ENCODE measurements at regions not wholly inside any gene's neighbourhood (a gene's known extent, or its start where the extent isn't known, plus 50 kb on each side); places are given as distances from the start of the nearest gene placed in this dataset.

- ATAC-seq = peak; percentile 51
- DNase-seq (ENCODE audit: low spot score) = no peak
These were observed 620.3 kb upstream of the AGTR1 start for GRCh38 chr3:148077318-148077923.

DNA sequence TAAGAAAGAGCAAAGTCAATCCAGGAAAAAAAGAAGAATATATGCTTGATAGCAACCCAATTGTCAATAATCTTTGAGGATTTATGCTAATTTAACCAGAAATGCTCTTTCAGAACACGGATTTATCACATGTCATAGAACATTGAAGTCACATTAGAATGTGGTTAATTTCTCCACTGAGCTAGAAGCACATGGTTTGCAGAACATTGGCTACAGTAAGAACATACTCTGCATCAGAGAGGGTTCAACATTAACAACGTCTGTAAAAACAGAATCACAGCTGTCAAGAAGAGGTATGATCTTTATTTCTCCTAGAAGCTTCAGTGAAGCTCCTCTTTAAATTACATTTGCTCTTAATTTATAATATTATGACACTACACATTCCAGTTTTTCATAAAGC lies 619.7 kb upstream of the AGTR1 start:
- DNase-seq (ENCODE audit: low spot score) (no peak), ATAC-seq (no peak)

DNA sequence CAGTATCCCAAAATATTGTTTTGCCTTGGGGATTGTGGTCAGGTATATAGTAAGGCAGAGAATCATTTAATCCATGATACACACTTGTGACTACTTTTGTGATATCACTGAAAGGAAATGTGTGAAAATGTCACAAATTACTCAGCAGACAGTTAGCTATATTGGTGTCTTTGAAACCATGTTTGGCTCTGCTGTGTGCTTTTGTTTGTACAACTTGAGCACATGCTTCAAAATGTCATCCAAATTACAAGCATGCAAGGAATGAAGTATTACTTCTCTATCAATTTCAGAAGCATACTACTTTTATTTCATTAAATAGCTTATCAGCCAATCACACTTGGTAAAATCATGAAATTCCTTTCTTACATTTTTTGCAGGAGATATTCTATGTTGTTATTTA lies 619.0 kb upstream of the AGTR1 start:
- ATAC-seq = no peak
- no peak for DNase-seq (ENCODE audit: low spot score)

- DNase-seq (ENCODE audit: low spot score) = no peak
- no peak for ATAC-seq
These were observed 618.3 kb upstream of the AGTR1 start for GRCh38 chr3:148079370-148079769.

DNA sequence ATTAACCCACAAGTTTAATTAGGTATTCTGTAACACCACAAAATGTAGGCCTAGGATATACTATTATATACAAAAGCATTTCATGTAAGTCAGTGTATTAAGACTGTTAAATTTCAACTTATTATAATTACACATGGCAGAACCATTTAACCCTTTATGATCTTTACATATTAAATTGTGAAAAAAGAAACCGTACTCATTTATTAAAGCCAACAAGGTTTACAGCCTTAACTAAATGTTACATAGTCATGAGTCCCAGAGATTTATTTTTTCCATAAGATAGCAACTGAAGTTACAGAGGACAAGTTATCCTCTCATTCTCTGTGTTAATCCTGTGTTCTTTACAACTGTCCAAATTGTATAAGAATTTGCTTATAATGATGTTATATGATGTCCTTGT lies 615.8 kb upstream of the AGTR1 start:
- no peak for ATAC-seq

DNA sequence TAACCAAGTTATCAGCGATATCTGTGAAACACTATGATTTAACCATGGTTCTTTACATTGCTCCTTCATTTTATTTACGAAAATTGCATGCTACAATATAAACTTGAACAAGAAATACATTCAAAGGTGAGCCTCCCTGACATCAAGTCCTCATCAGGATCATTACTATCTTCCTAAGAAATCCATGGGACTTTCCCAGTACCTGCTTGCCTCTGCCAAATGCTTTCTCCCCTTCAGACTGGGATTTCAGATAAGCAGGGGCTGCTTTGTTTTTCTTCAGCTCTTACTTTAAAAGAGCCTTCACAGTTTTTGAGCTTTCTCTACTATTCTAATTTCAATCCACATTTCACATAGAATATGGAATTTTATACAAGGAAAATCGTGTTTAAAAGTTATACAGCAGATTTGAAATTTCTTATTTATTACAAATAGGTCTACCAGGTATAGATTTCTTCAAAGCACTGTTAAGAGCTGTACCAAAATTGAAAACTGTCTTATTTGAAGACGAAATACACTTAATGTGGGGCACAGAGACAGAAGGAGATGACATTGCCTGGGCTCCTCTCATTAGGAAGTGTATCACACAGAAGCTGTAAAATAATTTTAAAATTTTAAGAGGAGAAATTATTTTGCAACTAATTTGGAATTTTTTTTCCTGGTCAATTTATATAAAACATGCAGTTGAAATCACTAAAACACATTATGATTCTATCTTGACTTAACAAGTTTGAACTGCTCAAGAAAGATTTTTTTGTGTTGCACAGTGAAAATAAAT lies 615.0 kb upstream of the AGTR1 start:
- no peak for ATAC-seq
- DNase-seq (ENCODE audit: low spot score) = no peak

More for the DNA sequence above, 615.8 kb upstream of the AGTR1 start:
- DNase-seq (ENCODE audit: low spot score) = no peak

DNA sequence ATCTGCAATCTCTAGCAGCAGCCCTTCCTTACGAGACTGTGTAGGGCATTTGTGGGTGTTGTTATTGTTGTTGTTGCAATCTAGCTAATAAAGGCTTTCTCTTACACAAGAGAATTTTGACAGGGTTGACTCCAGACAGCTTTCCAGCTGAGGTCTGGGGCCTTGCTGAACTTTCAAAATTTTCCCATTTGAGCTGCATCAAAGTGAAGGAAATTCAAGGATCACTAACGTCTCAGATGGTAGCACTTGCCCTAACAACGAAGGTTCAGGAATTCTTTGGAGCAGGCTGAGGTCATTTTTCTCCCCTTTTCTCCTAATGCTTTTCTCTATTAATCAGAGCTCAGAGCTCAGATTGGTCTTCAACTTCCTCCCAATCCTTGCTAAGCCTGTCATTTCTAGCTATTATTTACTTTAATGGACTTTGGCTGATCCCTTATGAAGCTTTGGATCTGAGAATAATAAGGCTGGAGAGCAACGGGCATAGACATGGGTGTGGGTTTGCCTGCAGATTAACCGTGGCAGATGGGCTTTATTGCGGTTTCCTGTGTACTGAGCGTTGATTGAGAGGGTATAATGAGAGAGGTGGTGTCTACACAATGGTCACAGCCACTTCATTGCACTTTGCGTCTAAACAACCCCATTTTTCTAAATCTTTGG lies 614.0 kb upstream of the AGTR1 start:
- ATAC-seq = no peak
- DNase-seq (ENCODE audit: low spot score) = no peak

DNA sequence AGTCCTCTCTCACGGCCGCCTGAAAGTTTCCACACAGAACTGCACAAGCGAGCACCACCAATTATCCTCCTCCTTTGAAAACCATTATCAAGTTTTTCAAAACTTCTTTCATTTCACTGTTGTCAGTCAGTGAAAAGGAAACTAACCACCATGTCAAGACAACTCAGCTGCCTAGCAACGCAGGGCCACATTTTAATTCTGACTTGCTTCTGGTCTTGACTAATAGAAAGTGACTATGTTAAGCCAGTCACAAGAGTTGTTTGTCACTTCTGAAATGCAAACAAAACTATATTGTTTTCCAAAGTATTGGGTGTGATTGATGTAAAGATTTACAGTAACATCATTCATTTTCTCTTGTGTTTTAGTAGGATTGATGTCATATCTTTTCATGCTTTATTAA lies 612.8 kb upstream of the AGTR1 start:
- ATAC-seq = no peak

DNA sequence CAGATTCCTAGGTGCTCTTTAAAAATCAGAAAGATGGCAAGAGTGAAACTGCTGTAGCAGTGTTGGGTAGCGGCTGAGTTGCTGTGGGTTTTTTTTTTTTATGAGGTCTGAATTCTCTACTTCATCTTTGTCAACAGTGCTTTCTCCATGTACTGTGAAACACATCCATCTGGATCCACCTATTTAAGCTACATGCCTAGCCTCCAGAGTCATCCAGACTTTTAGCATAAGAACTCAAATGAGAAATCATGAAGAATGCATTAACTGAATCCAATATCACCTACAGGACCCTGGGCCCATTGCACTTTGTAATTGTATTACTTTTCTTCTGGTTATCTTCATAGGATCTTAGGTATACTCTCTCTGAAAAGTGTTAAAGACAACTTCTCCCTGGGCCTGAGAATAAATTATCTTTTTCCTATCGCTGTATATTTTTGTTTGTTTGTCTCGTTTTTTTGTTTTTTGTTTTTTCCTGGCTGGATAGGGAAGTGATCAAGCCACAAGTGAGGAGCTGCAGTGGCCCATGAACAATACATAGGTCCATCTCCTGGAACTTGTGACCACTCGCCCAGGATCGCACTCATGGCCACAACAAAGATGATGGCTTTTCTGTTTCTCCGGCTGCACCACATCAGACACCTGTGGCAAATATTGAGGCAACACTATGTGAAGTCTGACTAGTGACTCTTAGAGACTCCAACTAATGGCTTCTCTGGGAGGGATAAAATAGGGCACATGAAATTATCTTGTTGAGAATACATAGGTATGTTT lies 609.9 kb upstream of the AGTR1 start:
- no peak for ATAC-seq
- DNase-seq (ENCODE audit: low spot score) = no peak

More for the DNA sequence above, 612.8 kb upstream of the AGTR1 start:
- DNase-seq (ENCODE audit: low spot score) = no peak

DNA sequence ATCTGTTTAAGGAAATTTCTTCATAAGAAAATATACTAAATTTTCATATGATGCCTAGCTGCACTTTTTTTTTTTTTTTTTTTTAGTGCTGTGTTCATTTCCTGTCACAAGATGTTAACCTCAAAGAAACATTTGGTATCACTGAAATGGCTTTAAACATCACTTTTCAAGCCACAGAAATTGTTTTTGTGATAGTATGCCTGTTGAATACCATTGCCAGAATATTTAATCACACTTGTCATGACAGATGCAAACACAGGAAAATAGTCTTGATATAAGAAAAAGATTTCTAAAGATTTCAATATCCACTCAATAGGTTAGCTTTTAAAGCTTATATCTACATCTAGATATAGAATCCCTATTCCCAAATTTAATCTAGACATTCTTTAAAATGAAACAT lies 608.5 kb upstream of the AGTR1 start:
- ATAC-seq = no peak
- DNase-seq (ENCODE audit: low spot score) = no peak

- no peak for ATAC-seq
- DNase-seq (ENCODE audit: low spot score) = no peak
These were observed 607.5 kb upstream of the AGTR1 start for GRCh38 chr3:148090156-148090555.

DNA sequence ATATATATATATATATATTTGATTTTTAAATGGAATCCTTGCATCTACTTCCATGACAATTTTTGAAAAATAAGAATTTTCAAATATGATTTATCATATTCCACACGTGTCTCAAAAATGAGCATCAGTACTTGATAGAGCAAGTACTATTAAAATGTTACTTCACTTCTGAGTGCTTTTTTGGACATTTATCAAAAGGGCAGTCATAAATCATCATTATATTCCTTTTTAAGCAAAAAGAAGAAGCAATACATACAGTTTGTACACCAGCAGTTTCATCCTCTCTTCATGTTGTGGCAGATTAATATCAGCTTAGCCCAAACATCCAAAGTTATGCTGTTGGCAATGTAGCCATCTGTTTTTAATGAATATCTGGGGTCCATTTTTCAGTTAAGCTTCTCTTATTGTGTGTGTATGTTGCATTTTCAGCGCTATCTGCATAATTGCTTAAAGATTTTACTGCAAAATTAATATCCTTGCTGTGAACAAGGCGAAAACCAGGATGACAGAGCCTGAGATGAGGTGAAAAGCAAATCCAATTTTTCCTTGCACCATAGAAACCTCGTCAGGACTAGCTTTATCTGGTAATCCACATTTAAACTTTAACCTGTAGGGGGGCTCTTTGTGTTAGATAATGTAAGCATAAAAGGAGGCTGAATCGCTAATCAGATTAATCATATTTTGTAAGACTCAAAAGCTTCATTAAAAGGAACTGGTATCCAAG lies 604.9 kb upstream of the AGTR1 start:
- ATAC-seq (no peak), DNase-seq (ENCODE audit: low spot score) (no peak)

GRCh38 chr3:148093753-148094152 lies 604.0 kb upstream of the AGTR1 start:
- ATAC-seq = no peak
- no peak for DNase-seq (ENCODE audit: low spot score)

- DNase-seq (ENCODE audit: low spot score) (no peak), ATAC-seq (no peak)
These were observed 601.7 kb upstream of the AGTR1 start for GRCh38 chr3:148095962-148096361.

- DNase-seq (ENCODE audit: low spot score) (no peak), ATAC-seq (no peak)
These were observed 597.2 kb upstream of the AGTR1 start for GRCh38 chr3:148100476-148100875.

GRCh38 chr3:148101061-148101460 lies 596.6 kb upstream of the AGTR1 start:
- no peak for ATAC-seq
- no peak for DNase-seq (ENCODE audit: low spot score)

GRCh38 chr3:148102156-148102555 lies 595.5 kb upstream of the AGTR1 start:
- ATAC-seq (no peak), DNase-seq (ENCODE audit: low spot score) (no peak)

DNA sequence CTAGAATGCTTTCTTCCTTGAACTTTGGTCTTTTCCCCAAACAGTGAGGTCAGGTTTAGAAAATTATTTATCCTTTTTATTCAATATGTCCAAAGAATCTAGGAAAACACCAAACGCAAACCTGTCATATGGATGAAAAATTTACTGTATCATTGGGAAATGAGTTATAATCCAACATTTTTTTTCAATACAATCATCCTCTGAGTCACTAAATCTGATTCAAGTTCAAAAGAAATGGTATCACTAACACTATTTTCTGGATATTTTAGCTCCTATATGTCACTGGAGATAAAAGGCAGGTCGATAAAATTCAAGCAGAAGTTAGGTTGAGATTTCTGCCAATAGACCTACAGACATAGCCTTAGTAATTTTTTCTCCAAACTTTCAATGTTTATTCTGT lies 591.6 kb upstream of the AGTR1 start:
- ATAC-seq (no peak), DNase-seq (ENCODE audit: low spot score) (no peak)

- no peak for ATAC-seq
- DNase-seq (ENCODE audit: low spot score) = no peak
These were observed 570.7 kb upstream of the AGTR1 start for GRCh38 chr3:148126956-148127355.

DNA sequence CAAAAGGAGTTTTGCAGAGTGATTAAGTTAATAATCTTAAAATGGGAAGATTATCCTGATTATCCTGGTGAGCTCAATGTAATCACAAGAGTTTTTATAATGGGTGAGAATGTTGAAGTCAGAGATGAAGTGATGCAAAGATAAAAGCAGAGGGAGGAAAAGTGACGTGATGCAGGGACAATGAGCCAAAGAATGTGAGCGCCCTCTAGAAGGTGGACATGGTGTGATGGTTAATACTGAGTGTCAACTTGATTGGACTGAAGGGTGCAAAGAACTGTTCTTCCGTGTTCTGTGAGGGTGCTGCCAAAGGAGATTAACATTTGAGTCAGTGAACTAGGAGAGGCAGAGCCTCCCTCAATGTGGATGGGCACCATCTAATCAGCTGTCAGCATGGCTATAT lies 569.6 kb upstream of the AGTR1 start:
- ATAC-seq = no peak
- no peak for DNase-seq (ENCODE audit: low spot score)
